BJ (cell line): ENCODE measurements at regions not wholly inside any gene's neighbourhood (a gene's known extent, or its start where the extent isn't known, plus 50 kb on each side); places are given as distances from the start of the nearest gene placed in this dataset.
A peak's percentile ranks its signal among the peaks of the same experiment; 100 is the strongest.

ENCODE experiments used
- CTCF ChIA-PET: fragments of 350-600 bp; formaldehyde crosslinking; extraction: SDS; loops from one replicate; lab custom pipeline; 2021; ENCODE audit warnings: antibody characterized with exemption, inconsistent platforms; lab: Yijun Ruan, JAX
- POLR2A ChIA-PET: fragments of 300-600 bp; sonication (Branson Sonifier 250); formaldehyde crosslinking; extraction: SDS; loops from one replicate; lab custom pipeline; 2021; ENCODE audit warnings: antibody characterized with exemption; lab: Charles Lee
- DNase-seq: peaks from one replicate; pipeline ENCODE4 v3.0.0-alpha.2; 2011; ENCODE audit warnings: low read depth
- H3K27me3 ChIP-seq: 2 replicates; pipeline ENCODE4 v1.6.0; 2011; ENCODE audit warnings: low read length; ENCODE audit not compliant: control insufficient read depth, insufficient read depth
- H3K36me3 ChIP-seq: 2 replicates; pipeline ENCODE4 v1.5.1; 2011; ENCODE audit warnings: low read length; ENCODE audit not compliant: control insufficient read depth, insufficient read depth
- H3K4me3 ChIP-seq: 2 replicates; pipeline ENCODE4 v1.5.1; 2011; ENCODE audit warnings: low read depth, mild to moderate bottlenecking, control low read depth, low read length
- CTCF ChIP-seq: IDR thresholded peaks from 2 replicates; pipeline ENCODE4 v1.5.1; 2011; ENCODE audit warnings: low read depth, mild to moderate bottlenecking, control low read depth, inconsistent platforms, low read length, moderate library complexity; ENCODE audit not compliant: insufficient read depth

GRCh38 chr6:111971181-111971841 is 82.6 kb upstream of the CCN6 start:
- TF ChIP-seq CTCF: no peak
- no peaks in the 10 kb centered on the region for H3K27me3 ChIP-seq
- ChIA-PET CTCF (interaction anchor here (1.0 kb wide), 1 partner anchor 138 kb away, joined by 3 read pairs; no protein-coding TSS in a partner anchor), POLR2A (no interaction called here)
- DNase-seq: no peak
- H3K36me3 ChIP-seq: no peaks in the 10 kb centered on the region
- H3K4me3 ChIP-seq: no peak overlapping the region

GRCh38 chr6:111971866-111972532 is 81.9 kb upstream of the CCN6 start:
- DNase-seq: no peak
- H3K36me3 ChIP-seq: no peaks in the 10 kb centered on the region
- H3K4me3 ChIP-seq: no peak overlapping the region
- no peaks in the 10 kb centered on the region for H3K27me3 ChIP-seq
- CTCF ChIA-PET: interaction anchor here (1.0 kb wide), 1 partner anchor 138 kb away, joined by 3 read pairs; no protein-coding TSS in a partner anchor
- POLR2A ChIA-PET: no interaction called here
- TF ChIP-seq CTCF: no peak

GRCh38 chr6:111972745-111973117 is 81.2 kb upstream of the CCN6 start:
- ChIA-PET CTCF (interaction anchor here (0.9 to 1.6 kb wide), 5 partner anchors 20 to 263 kb away, joined by 3 to 5 read pairs (median 4); no protein-coding TSS in a partner anchor), POLR2A (interaction anchor here (0.6 kb wide), 1 partner anchor 575 kb away, joined by 5 read pairs; no protein-coding TSS in a partner anchor)
- H3K4me3 ChIP-seq: peak overlapping the region; percentile 30; the same call in 1 of the 2 replicates

GRCh38 chr6:111973118-111973761 is 80.7 kb upstream of the CCN6 start:
- POLR2A ChIA-PET: interaction anchor here (0.6 to 0.8 kb wide), 3 partner anchors 12 to 1614 kb away, joined by 3 to 5 read pairs (median 3); no protein-coding TSS in a partner anchor
- H3K4me3 ChIP-seq: peak overlapping the region; percentile 30
- CTCF ChIA-PET: interaction anchor here (0.8 to 1.7 kb wide), 8 partner anchors 14 to 263 kb away, joined by 3 to 5 read pairs (median 4); no protein-coding TSS in a partner anchor
- peak; percentile 81 for DNase-seq
- TF ChIP-seq CTCF: no peak
- no peaks in the 10 kb centered on the region for H3K36me3 ChIP-seq
- H3K27me3 ChIP-seq: no peaks in the 10 kb centered on the region

More at GRCh38 chr6:111972745-111973117, 81.2 kb upstream of the CCN6 start:
- H3K36me3 ChIP-seq: no peaks in the 10 kb centered on the region
- H3K27me3 ChIP-seq: no peaks in the 10 kb centered on the region
- no peak for DNase-seq
- TF ChIP-seq CTCF: no peak
